Stimulated activated CD8-positive, alpha-beta memory T cell treated with anti-CD3 and anti-CD28 coated beads, Interleukin-7, amount 100 ng/mL, for 48 hours (primary cell): ENCODE measurements at regions not wholly inside any gene's neighbourhood (a gene's known extent, or its start where the extent isn't known, plus 50 kb on each side); places are given as distances from the start of the nearest gene placed in this dataset.
"Not testable (repeated sequence)": the region's sequence is repeated elsewhere in the genome, so short reads cannot be mapped to it uniquely, and the experiment has no call there.

Experiments
- DNase-seq, 2 donors: peaks; one replicate each; pipeline ENCODE4 v3.0.0-alpha.2; 2020; ENCODE audit warnings: low read depth in 1 of 2; ENCODE audit errors: extremely low read depth in 1 of 2

DNA sequence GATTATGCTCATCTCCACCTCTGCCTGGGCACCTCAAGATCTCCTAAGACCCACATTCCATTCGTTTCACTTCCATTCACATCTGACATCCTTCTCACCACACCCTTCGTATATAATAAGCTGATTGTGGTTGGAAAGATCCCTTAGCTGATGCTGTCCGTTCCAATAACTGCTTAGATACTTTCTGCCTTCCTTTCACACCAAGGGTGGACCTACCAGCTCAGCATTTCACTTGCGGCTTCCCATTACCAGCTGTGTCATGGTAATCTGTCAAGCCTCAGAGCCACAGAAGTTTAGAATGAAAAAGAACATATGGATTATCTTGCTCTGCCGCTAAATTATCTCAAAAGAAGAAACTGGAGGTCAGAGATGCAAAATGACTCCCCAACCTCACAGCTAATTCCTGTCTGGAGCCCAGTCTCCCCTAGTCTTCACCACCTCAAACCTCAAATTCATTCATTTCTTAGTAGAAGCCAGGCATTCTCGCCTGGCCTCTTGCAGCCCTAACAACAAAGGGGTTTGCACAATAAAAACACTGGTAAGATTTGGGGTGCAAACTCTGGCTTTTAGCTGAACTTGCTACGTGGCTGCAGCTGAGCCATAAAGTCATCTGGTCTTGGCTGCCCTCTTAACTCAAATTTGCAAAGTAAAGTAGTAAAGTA is 182.8 kb upstream of the HS3ST3A1 start:
- no peak for DNase-seq

DNA sequence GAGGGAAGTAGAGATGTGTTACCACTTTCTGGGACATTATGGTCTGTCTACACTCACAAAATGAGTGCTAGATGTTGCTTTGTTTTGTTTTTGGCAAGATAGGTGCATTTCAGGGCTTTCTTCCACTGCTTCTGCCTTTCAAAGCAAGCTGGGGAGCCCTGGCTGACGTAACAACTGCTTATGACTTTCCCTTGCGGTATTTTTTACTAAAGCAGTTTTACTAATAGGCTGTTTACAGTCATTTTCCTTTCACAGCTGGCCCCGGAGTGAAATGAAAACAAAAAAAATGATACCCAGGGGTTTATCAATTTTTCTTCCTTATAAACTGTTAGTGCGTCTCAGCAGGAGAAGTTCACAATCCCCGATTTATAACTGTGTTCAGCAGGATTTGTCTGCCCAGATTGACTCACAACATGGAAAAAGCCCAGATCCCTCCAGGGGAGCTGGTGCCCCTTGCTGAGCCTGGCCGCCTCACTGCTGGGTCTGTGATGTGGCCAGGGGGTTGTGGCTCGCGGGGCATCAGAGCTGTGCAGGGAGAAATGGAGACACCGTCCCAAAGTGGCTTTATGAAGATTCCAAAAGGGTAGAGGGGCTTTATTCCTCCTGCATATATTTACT is 184.4 kb upstream of the HS3ST3A1 start:
- DNase-seq = no peak

DNA sequence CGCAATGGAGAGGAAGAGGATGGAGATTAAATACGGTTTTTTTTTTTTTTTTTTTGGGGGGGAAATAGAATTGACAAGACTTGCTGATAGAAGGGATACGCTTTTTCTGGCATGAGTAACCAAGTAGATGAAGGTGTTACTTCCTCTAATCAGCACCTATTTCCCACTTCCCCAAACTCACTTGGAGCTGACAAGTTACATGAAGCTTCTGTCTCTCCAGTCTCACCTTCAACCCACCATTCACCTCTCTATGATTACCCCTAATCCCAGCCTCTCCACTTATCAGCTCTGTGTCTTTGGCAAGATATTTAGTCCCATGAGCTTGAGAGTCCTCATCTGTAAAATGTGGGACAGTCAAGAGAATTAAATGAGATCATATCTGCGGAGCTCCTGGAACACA is 185.9 kb upstream of the HS3ST3A1 start:
- DNase-seq = no peak

DNA sequence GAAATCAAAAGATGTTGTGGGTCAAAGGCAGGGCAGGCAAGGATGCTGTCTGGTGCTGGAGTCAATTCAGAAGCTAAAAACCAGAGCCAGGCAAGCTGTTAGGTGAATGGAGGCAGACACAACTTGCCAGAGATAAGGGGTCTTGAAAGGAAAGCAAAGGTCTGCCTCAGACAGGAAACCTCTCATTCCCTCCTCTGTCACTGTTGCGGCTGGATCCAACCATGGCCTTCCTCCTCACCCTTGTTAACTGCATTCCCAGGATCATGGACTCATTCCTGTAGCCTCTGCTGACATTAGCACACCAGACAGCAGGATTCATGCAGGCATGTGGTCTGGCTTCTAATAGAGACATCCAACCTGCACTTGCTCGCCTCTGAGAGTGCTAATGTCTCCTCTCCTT is 186.7 kb upstream of the HS3ST3A1 start:
- no peak for DNase-seq

DNA sequence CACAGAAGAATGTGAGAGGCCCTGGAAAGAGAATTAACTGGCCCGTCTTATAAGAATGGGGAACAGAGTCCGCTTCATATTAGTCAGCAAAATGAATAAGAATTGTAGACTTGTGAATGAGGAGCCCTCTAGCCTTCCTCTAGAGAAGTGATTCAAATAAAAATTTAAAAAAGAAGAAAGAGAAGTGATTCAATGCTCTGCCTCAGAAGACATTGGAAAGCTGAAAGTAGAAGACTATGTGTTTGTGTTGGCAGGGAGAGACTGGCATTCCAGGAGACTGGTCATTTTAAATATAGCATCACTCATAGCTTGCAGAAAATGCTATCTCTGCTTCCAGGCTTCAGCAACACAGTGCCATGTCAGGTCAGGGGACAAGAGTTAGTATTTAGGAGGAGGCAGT is 190.6 kb upstream of the HS3ST3A1 start:
- no peak for DNase-seq

DNA sequence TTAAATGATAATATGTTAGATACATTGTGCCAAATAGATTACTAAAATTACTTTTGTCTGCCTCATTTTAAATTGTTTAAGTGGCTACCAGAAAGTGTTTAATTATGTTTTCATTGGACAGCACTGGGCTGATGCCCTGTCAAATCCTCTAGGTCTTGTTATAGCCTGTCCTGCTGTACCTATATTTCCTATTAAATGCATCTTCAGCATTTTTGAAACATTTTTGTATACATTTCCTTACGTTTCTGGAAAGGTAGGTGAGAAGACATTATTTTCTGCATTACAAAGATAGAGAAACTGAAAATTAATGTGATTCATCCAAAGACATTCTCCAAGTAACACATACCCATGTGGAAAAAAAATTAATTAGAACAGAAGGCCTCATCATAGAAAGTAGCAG is 192.2 kb upstream of the HS3ST3A1 start:
- no peak for DNase-seq

DNA sequence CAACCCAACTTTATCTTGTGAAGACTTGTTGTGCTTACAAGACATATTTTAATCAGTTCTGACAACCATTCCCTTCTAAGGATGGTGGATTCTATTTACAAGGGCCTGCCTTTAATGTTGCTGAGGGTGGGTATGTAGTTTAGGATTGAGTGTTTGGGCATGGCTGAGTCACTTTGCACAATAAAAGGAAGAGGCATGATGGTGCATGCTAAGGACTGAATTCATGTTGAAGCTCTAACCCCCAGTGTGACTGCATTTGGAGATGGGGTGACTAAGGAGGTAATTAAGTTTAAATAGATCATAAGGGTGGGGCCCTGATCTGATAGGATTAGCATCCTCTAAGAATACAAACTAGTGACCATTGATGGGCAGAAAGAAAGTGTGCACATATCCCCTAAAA is 196.1 kb upstream of the HS3ST3A1 start:
- DNase-seq = no peak

DNA sequence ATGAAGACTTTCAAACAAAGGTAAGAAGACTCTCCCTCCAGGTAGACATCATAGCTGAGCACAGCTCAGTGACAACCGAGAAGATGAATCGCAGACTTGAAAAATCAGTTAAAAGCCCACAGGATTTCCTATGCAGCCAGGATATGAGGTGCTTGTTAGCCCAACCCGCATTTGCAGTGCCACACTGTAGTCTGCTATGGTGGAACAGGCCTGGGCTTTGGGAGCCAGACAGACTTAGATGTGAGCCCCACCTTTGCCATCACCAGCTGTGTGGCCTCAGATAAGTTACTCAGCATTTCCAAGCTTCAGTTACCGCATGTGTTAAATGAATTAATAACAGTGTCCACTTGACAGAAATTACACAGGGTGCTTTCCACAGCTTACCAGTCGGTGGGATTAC is 204.4 kb upstream of the HS3ST3A1 start:
- no peak for DNase-seq

DNA sequence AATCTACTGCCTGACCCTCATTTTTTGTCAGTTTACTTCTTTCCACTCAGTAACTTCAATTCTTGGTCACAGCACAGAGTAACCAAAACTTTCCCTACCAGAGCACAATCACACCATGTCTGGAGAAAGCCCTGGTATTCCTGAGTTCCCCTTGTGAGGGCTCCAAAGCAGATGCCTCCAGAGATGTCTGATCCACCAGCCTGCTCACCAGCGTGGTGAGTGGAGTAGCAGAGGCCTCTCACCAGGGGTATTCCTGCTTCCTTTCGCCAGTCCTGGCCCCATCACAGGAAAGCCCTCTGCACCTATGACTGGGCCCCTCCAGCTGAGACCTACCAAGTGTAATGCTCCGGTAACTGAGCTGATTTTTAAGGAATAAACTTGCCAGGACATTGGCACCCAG is 205.4 kb upstream of the HS3ST3A1 start:
- DNase-seq = no peak

DNA sequence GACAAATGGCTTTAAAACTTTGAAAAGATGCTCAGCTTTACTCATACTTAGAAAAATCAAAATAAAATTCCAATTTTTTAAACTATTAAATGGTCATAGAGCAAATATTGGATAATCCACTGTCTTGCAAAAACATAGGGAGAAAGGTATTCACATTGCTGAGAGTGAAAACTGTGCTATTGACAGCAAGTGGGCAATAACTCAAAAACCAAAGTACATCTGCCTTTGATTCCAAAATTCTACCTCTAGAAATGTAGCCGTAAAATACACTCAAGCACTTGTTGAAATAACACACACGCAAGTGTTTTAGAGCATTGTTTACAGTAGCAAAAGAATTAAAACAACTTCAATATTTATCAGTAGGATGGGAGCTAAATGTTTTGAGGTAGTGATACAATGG is 210.6 kb upstream of the HS3ST3A1 start:
- no peak for DNase-seq

DNA sequence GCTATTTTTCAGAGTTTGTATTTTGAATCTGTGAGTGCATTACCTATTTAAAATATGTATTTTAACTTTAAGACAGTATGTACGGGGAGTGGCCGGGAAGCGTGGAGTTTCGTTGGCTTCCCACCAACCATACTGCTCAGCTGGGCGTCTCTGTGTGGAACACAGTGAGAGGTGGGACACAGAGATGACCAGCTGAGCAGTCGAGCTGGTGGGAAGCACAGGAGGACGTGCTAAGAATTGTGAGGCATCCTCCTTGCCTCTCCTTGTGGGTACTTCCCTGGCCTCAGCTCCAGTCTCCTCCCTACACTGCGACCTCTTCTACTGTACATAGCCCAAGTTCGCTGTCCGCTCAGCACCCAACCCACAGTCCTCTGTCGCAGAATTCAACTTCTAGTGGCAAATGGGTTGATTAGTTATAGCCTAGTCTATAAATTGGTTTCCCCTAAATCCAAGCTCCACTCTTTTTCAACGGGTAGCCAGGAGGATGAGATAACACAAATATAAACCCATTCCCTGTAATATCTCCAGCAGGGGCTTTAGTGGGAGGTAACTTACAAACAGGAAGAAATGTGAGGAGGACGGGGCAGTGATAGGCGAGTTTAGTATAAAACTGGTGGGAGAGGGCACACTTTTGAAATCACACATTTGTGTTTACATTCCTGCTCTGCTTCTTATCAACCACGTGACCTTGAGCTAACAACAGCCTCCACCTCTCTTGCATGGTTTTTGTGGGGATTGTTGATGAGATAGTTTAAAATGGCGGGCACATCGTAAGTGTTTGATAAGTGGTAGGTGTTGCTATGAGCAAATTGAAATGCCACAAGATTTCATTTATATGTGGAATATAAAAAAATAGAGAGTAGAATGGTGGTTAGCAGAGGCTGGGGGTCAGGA is 211.9 kb upstream of the HS3ST3A1 start:
- no peak for DNase-seq

DNA sequence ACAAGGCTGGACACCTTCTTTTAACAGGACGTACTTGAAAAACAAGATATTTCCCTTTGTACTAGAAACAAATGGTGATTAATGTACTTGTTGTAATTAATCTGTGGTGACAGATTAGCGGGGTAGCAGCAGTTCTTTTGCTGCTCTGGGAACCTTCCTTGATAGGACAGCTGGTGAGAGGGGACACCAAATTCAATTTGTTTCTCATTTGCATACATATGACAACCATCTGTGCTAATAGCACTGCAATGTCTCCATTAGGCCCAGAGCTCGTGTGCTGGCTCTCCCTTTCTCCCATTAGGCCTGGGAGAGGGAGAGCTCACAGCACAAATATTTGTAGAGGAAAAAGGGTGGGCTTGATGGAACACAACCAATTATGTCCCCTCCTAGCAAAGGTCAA is 221.0 kb upstream of the HS3ST3A1 start:
- no peak for DNase-seq

DNA sequence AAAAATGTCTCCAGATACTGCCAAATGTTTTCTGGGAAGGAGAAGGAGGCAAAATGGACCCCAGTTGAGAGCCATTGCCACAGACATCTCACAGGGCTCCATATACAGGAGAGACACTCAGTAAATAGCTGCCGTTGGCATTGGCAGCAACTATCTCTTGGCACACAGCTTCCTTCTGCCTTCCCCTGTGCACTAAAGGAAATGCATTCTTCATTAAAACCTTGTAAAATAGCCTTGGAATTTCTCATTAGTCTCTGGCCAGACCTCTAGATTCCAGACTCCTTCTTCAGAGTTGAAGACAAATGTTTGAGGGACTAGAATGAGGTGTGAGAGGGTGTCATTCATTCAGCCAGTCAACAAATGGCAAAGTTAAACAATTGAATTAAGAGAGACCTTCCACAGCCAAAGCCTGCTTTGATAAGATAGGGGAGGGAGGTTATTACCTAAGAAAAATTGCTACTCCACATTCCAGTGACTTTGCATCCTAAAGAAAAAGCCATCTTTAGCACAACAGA is 223.9 kb upstream of the HS3ST3A1 start:
- DNase-seq = no peak

DNA sequence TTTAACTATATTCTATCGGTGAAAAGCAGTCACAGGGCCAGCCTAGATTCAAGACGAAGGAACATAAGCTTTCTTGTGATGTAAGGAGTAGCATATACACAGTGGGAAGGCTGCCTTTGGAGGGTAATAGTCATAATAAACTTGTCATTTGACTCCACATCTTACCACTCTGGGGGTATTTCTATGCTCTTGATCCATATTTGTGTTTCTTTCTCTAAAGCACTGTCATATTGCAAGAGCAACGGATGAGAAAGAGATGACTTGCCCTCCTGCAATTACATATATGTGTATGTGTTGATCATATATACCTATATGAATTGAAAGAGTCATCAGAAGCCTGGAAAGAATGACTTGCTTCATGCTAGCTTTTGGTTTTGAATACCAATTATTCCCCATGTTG is 225.4 kb upstream of the HS3ST3A1 start:
- no peak for DNase-seq

DNA sequence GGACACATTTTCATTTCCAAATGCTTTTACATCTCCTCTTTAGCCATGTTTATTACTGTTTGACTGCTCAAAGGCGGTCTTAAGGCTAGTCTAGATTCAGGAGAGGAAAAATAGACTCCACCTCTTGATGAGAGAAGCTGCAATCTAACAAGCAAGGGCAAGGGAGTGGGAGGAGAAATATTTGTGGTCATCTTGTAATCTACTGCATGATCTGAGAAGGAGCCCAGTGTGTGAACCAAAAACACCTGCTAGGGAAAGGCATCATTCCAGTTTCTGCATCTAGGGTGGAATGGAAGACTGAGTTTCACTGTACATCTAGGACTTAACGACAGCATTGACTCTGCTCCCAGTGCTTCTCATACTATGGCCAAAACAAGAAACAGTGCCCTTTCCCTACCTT is 232.2 kb upstream of the HS3ST3A1 start:
- no peak for DNase-seq

DNA sequence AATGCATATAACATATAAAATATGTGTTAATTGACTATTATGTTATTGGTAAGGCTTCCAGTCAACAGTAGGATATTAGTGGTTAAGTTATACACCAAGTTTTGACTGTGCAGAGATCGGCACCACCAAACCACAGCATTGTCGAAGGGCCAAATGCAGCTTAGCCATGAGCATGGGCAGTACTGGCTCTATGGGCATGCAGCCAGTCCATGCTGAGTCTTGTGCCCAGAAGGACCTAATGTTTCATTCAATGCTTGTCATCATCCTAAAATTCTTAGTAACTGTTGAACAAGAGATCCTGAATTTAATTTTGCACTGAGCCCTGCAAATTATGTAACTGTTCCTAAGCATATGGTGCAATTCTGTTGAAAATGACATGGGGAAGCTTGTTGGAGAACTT is 233.4 kb upstream of the HS3ST3A1 start:
- DNase-seq = no peak

DNA sequence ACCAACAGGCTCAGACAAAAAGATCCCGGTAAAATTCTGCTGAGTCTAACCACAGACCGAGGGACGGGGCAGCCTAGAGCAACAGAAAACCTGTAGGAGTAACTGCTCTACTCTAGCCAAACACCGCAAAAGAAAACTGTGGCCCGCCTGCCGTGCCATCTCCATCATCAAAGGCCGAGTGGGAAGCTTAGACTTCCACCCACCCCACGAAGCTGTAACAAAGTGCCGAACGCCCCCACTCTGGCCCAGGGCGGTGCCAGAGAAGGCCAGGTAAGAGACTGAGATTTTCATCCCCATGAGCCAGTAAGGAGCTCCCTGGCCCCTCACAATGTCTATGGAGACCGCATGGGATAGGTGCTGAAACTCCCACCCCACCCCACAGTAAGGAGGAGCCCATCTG is 231.9 kb upstream of the COX10 start:
- DNase-seq = no peak

DNA sequence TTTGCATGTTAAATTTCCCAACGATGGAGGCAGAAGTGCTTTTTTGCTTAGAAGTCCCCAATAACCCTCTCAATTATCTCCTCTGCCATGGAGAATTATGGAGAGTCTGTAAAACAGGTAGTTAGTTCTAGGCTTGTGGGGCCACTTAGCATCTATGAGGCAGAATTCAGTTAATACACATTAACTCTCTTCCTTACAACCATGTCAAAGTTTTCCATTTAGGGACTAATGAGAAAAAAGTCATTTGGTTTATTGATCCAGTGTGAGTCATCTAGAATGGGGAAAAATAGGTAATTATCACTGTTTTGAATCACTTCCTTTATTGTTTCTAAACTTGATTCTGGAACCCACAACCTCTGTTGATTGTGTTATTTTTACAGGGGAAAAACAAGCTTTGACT is 229.1 kb upstream of the COX10 start:
- DNase-seq = no peak

DNA sequence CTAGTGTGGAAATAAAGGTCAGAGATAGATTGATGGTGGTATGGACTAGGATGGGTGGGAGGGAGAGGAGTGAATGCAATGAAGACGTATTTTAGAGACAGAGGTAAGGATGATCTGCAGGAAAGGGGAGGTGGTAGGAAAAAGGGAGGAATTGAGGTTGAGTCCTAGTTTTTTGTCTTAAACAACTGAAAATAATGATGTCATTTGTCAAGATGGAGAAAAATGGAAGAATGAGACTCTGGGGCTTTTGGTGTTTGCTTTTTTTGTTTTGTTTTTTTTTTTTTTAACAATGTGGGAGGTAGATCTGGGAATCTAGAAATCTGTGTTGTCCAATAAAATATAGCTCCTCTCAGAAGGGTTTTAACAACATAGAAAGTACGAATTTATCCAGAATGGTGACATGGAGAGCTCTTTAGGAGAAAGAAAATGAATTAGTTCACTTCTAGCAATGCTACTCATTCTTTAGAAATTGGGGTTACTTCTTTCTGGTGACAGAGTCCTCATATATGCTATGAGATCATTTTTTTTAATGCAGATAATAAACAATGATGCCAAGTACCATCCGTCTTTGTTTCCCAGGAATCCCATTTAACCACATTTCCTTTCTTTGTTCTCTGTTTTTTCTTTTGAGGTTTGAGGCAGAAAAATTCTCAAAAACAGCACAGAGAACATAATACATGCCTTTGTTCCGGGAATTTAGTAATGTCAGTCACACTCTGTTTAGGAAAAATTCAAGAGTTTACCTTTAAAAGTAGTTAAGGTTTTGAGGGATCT is 225.3 kb upstream of the COX10 start:
- DNase-seq = no peak

DNA sequence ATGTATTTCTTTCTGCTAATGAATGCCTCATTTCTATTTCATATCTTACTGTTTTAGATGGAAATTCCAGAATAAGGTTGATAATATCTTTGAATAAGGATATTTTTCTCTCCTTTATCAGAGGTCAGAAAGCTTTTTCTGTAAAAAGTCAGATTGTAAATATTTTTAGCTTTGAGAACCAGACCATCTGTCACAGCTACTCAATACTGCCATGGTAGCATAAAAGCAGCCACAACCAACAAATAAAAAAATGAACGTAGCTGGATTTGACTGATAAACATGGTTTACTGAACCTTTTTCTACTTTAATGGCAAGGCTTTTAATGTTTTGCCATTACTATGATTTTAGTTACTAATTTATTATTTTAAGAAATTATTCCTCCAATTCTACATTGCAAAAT is 217.4 kb upstream of the COX10 start:
- DNase-seq = no peak

DNA sequence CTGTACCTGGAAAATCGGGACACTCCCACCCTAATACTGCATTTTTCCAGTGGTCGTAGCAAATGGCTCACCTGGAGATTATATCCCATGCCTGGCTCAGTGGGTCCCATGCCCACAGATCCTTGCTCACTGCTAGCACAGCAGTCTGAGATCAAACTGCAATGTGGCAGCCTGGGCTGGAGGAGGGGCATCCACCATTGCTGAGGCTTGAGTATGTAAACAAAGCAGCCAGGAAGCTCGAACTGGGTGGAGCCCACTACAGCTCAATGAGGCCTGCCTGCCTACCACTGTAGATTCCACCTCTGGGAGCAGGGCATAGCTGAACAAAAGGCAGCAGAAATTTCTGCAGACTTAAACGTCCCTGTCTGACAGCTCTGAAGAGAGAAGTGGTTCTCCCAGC is 213.6 kb upstream of the COX10 start:
- not testable (repeated sequence) for DNase-seq
